MM.1S (cell line): ENCODE measurements at regions not wholly inside any gene's neighbourhood (a gene's known extent, or its start where the extent isn't known, plus 50 kb on each side); places are given as distances from the start of the nearest gene placed in this dataset.

ENCODE experiments used
- DNase-seq: peaks from one replicate; pipeline ENCODE4 v3.0.0-alpha.2; 2015
- H2AFZ ChIP-seq: fragments of 300-600 bp; sonication (generic); 2 replicates; pipeline ENCODE4 v1.6.0; 2016; ENCODE audit warnings: antibody characterized with exemption, low read length
- H3F3A ChIP-seq: fragments of 300-600 bp; sonication (generic); 2 replicates; pipeline ENCODE4 v1.6.1; 2016; ENCODE audit warnings: mild to moderate bottlenecking, antibody characterized with exemption, low read length, moderate library complexity, mixed read lengths; ENCODE audit not compliant: insufficient read depth
- H3K27ac ChIP-seq: fragments of 300-600 bp; sonication (generic); 2 replicates; pipeline ENCODE4 v1.5.1; 2016; ENCODE audit warnings: mild to moderate bottlenecking, low read length
- H3K27me3 ChIP-seq: fragments of 300-600 bp; sonication (generic); replicated peaks from 2 replicates; pipeline ENCODE4 v1.6.0; 2016; ENCODE audit warnings: low read length; ENCODE audit not compliant: insufficient read depth
- H3K36me3 ChIP-seq: fragments of 300-600 bp; sonication (generic); replicated peaks from 2 replicates; pipeline ENCODE4 v1.6.1; 2016; ENCODE audit warnings: mild to moderate bottlenecking, low read length, mixed read lengths; ENCODE audit not compliant: insufficient read depth
- H3K4me1 ChIP-seq: fragments of 300-600 bp; sonication (generic); 2 replicates; pipeline ENCODE4 v1.6.1; 2016; ENCODE audit warnings: low read length, mixed read lengths
- H3K4me2 ChIP-seq: fragments of 300-600 bp; sonication (generic); 2 replicates; pipeline ENCODE4 v1.6.0; 2016; ENCODE audit warnings: low read depth, low read length
- H3K4me3 ChIP-seq: fragments of 300-600 bp; sonication (generic); 2 replicates; pipeline ENCODE4 v1.5.1; 2016; ENCODE audit warnings: low read length, mixed read lengths
- H3K79me2 ChIP-seq: fragments of 300-600 bp; sonication (generic); 2 replicates; pipeline ENCODE4 v1.6.1; 2016; ENCODE audit warnings: mixed run types, low read length, mixed read lengths
- H3K9ac ChIP-seq: fragments of 300-600 bp; sonication (generic); 2 replicates; pipeline ENCODE4 v1.6.1; 2016; ENCODE audit warnings: low read length, mixed read lengths
- H3K9me2 ChIP-seq: fragments of 300-600 bp; sonication (generic); replicated peaks from 2 replicates; pipeline ENCODE4 v1.6.1; 2016; ENCODE audit warnings: mild to moderate bottlenecking, low read length, mixed read lengths; ENCODE audit not compliant: insufficient read depth
- H3K9me3 ChIP-seq: fragments of 300-600 bp; sonication (generic); replicated peaks from 2 replicates; pipeline ENCODE4 v1.6.1; 2016; ENCODE audit warnings: mild to moderate bottlenecking, low read length, mixed read lengths; ENCODE audit not compliant: insufficient read depth
- H4K20me1 ChIP-seq: fragments of 300-600 bp; sonication (generic); 2 replicates; pipeline ENCODE4 v1.6.1; 2016; ENCODE audit warnings: mild to moderate bottlenecking, low read length, moderate library complexity, mixed read lengths; ENCODE audit not compliant: insufficient read depth
- EZH2 ChIP-seq: fragments of 300-600 bp; sonication (generic); optimal IDR thresholded peaks from 2 replicates; pipeline ENCODE3; 2017; ENCODE audit warnings: low read depth, mild to moderate bottlenecking, antibody characterized with exemption, low read length, mixed read lengths
- EZH2phosphoT487 ChIP-seq: fragments of 300-600 bp; sonication (generic); IDR thresholded peaks from 2 replicates; pipeline ENCODE4 v1.6.1; 2018; ENCODE audit warnings: antibody characterized with exemption, low read length
- TF ChIP-seq, protein P1 (sequence below): fragments of 300-600 bp; sonication (generic); IDR thresholded peaks from 2 replicates; pipeline ENCODE4 v1.5.1; 2016; ENCODE audit warnings: antibody characterized with exemption, low read length, mixed read lengths

DNA sequence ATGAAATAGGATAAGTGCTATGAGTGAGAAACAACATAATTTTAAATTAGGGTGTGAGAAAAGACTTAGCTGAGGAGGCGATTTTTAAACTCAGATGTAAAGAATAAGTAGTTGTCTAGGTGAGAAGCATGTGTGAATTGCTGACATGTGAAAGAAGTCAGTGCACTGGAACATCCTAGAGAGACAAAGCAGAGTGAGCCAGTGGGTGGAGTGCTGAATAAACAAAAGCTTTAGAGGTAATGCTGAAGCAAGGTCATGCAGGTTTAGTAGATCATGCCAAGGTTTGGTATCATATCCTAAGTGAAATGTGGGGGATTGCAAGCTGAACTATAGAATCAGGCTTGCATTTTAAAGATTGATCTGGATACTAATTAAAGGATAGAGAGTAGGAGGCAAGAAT lies 89.4 kb downstream of the KIF2B start:
- Histone ChIP-seq H3K27me3 (no peaks in the 10 kb centered on the region), H3F3A (no peaks in the 10 kb centered on the region), H3K79me2 (no peaks in the 10 kb centered on the region), H3K27ac (no peak overlapping the region), H3K9ac (no peak overlapping the region), H3K4me1 (no peaks in the 10 kb centered on the region), H4K20me1 (no peaks in the 10 kb centered on the region), H3K4me3 (no peak overlapping the region), H3K36me3 (no peaks in the 10 kb centered on the region), H2AFZ (no peak overlapping the region), H3K9me2 (no peaks in the 10 kb centered on the region), H3K9me3 (no peaks in the 10 kb centered on the region), H3K4me2 (no peak overlapping the region)
- DNase-seq: peak; percentile 15
- no peak for TF ChIP-seq EZH2

DNA sequence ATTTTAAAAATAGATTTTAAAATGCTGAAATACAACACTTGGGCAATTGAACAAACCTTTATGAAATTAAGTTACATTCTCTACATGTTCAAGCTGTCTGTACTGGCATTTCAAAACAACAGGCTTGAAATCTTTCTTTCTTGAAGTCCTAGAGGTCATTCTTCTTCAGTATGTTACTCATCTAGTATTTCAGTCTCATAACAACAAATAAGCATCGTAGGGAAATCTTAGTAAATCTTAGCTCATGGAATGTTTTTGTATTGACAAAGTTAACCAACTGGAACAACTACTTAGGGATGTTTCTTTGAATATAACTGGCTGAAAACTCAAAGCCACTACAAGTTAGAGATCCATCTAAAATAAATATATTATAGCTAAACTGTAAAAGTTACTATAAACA lies 96.6 kb downstream of the KIF2B start:
- Histone ChIP-seq H3K27me3 (no peaks in the 10 kb centered on the region), H3K27ac (no peak overlapping the region), H3K4me3 (no peak overlapping the region), H2AFZ (no peak overlapping the region), H4K20me1 (no peaks in the 10 kb centered on the region), H3K9ac (no peak overlapping the region), H3K9me2 (no peaks in the 10 kb centered on the region), H3K4me2 (no peak overlapping the region), H3K79me2 (no peaks in the 10 kb centered on the region), H3K4me1 (no peaks in the 10 kb centered on the region), H3K9me3 (no peaks in the 10 kb centered on the region), H3K36me3 (no peaks in the 10 kb centered on the region), H3F3A (no peaks in the 10 kb centered on the region)
- TF ChIP-seq, protein P1, sequence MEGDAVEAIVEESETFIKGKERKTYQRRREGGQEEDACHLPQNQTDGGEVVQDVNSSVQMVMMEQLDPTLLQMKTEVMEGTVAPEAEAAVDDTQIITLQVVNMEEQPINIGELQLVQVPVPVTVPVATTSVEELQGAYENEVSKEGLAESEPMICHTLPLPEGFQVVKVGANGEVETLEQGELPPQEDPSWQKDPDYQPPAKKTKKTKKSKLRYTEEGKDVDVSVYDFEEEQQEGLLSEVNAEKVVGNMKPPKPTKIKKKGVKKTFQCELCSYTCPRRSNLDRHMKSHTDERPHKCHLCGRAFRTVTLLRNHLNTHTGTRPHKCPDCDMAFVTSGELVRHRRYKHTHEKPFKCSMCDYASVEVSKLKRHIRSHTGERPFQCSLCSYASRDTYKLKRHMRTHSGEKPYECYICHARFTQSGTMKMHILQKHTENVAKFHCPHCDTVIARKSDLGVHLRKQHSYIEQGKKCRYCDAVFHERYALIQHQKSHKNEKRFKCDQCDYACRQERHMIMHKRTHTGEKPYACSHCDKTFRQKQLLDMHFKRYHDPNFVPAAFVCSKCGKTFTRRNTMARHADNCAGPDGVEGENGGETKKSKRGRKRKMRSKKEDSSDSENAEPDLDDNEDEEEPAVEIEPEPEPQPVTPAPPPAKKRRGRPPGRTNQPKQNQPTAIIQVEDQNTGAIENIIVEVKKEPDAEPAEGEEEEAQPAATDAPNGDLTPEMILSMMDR: no peak
- TF ChIP-seq EZH2phosphoT487 (no peak), EZH2 (no peak)
- no peak for DNase-seq

DNA sequence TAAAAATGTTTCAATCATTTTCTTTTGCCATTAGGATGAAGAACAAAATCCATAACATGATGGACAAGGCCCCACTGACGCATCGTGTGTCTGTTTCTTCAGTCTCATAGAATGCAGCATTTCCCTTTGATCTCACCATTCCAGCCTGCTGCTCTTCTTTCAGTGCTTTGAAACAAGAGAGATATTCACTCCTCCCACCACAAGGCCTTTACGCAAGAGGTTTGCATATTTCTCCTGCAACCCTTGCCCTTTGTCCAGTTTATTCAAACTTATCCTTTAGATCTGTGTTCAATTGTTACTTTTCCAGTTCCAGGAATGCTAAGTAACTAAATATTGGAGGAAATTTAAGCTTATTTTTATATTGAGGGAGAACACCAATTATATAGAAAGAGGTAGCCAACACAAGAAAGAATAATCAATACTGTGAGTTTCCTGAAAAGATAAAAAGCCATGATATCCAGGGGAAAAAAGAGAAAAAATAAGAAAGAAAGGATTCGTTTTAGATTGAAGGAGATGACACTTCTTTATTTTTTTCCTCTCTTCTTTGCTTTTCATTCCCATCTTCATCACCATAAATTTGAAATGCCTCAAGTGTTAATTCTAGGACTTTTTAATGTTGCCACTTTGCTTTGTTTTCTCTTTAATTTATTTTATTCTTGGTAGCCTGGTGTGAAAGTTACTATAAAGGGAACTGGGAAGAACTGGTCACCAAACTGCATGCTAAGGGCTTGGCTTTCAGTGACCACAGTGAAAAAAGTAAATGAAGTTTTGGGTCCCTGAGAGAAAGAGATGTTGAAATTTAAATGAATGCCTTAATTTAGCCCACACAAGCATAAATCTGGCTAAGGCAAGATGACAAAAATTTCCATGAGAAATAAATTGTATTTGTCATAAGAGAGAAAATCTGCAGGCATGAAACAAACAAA lies 102.1 kb downstream of the KIF2B start:
- DNase-seq: no peak
- H3K9me2 ChIP-seq: no peaks in the 10 kb centered on the region
- no peaks in the 10 kb centered on the region for H3K4me1 ChIP-seq
- H3K9me3 ChIP-seq: no peaks in the 10 kb centered on the region
- H3K4me2 ChIP-seq: no peak overlapping the region
- no peak overlapping the region for H2AFZ ChIP-seq
- H4K20me1 ChIP-seq: no peaks in the 10 kb centered on the region
- TF ChIP-seq EZH2phosphoT487 (no peak), EZH2 (no peak)
- TF ChIP-seq, protein P1: no peak
- H3K27me3 ChIP-seq: no peaks in the 10 kb centered on the region
- no peak overlapping the region for H3K27ac ChIP-seq
- H3K36me3 ChIP-seq: no peaks in the 10 kb centered on the region
- H3K9ac ChIP-seq: no peak overlapping the region
- no peaks in the 10 kb centered on the region for H3K79me2 ChIP-seq
- H3F3A ChIP-seq: no peaks in the 10 kb centered on the region
- H3K4me3 ChIP-seq: no peak overlapping the region

DNA sequence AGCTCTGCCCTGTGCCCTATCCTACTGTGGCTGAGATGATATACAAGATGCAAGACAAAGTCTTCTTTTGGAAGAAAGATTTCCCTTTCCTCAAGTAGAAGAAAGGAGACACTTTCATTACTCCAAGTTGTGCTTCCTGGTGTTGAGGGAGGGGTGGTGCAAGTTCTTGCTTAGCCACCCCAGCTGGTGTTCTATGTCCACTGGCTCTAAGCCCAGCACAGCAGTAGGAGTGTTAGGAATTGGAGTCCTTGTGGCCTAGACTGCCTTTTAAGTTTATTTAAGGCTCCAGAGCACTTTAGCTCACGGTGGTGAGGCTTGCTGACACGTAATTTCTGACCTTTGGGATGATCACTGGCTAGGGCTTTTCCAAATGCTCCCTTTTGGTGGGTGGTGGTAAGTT lies 109.7 kb downstream of the KIF2B start:
- H3K9me2 ChIP-seq: no peaks in the 10 kb centered on the region
- H3F3A ChIP-seq: no peaks in the 10 kb centered on the region
- H3K27me3 ChIP-seq: no peaks in the 10 kb centered on the region
- no peak for DNase-seq
- no peak overlapping the region for H3K4me3 ChIP-seq
- H3K36me3 ChIP-seq: no peaks in the 10 kb centered on the region
- TF ChIP-seq EZH2phosphoT487: no peak
- TF ChIP-seq, protein P1: no peak
- no peak for TF ChIP-seq EZH2
- no peaks in the 10 kb centered on the region for H4K20me1 ChIP-seq
- H3K4me1 ChIP-seq: no peaks in the 10 kb centered on the region
- no peak overlapping the region for H3K4me2 ChIP-seq
- H3K9ac ChIP-seq: no peak overlapping the region
- no peaks in the 10 kb centered on the region for H3K9me3 ChIP-seq
- no peak overlapping the region for H3K27ac ChIP-seq
- H2AFZ ChIP-seq: no peak overlapping the region
- H3K79me2 ChIP-seq: no peaks in the 10 kb centered on the region
